Neuronal stem cell (in vitro differentiated cells): ENCODE measurements at regions not wholly inside any gene's neighbourhood (a gene's known extent, or its start where the extent isn't known, plus 50 kb on each side); places are given as distances from the start of the nearest gene placed in this dataset.

Experiments
- DNase-seq: peaks from one replicate; pipeline ENCODE4 v3.0.0-alpha.2; 2013; ENCODE audit warnings: low spot score
- H2AFZ ChIP-seq: one replicate; pipeline ENCODE4 v1.6.1; 2013; ENCODE audit warnings: mild to moderate bottlenecking, low read length, inconsistent platforms
- H2AK5ac ChIP-seq: 2 replicates; pipeline ENCODE4 v1.6.1; 2013; ENCODE audit warnings: low read depth, mild to moderate bottlenecking, inconsistent platforms, low read length, moderate library complexity, mixed read lengths
- H2BK120ac ChIP-seq: 2 replicates; pipeline ENCODE4 v1.6.1; 2013; ENCODE audit warnings: low read depth, mild to moderate bottlenecking, inconsistent platforms, low read length, moderate library complexity, mixed read lengths
- H2BK12ac ChIP-seq: one replicate; pipeline ENCODE4 v1.6.1; 2013; ENCODE audit warnings: low read length, inconsistent platforms
- H2BK15ac ChIP-seq: 2 replicates; pipeline ENCODE4 v1.6.1; 2013; ENCODE audit warnings: mild to moderate bottlenecking, low read length, inconsistent platforms, mixed read lengths
- H2BK5ac ChIP-seq: one replicate; pipeline ENCODE4 v1.6.1; 2013; ENCODE audit warnings: inconsistent platforms, mild to moderate bottlenecking, low read length, moderate library complexity
- H3K14ac ChIP-seq: one replicate; pipeline ENCODE4 v1.6.1; 2013; ENCODE audit warnings: low read length, inconsistent platforms
- H3K18ac ChIP-seq: 2 replicates; pipeline ENCODE4 v1.6.1; 2013; ENCODE audit warnings: low read length, inconsistent platforms
- H3K23ac ChIP-seq: 2 replicates; pipeline ENCODE4 v1.6.1; 2013; ENCODE audit warnings: low read depth, mild to moderate bottlenecking, mixed read lengths, low read length, inconsistent platforms; ENCODE audit not compliant: poor library complexity
- H3K27ac ChIP-seq: replicated peaks from 3 replicates; pipeline ENCODE4 v1.5.1; 2013; ENCODE audit warnings: low read length, inconsistent platforms
- H3K27me3 ChIP-seq, 3 experiments: 2 replicates each; pipeline ENCODE4 v1.6.1; 2013; ENCODE audit warnings: low read length in 3 of 3, mild to moderate bottlenecking in 2 of 3, inconsistent platforms in 1 of 3, low read depth in 1 of 3, mixed read lengths in 1 of 3, moderate library complexity in 1 of 3; ENCODE audit not compliant: control insufficient read depth in 3 of 3, insufficient read depth in 3 of 3
- H3K36me3 ChIP-seq, 2 donors: replicated peaks in 1 of 2; 2 replicates each; pipeline ENCODE4 v1.6.1; 2013; ENCODE audit warnings: low read length in 2 of 2; ENCODE audit not compliant: control insufficient read depth in 2 of 2, insufficient read depth in 2 of 2
- H3K4ac ChIP-seq: 2 replicates; pipeline ENCODE4 v1.6.1; 2013; ENCODE audit warnings: inconsistent platforms, mild to moderate bottlenecking, low read length, moderate library complexity
- H3K4me1 ChIP-seq, 2 donors: 1 replicate in 1 of 2; 2 replicates in 1 of 2; pipeline ENCODE4 v1.6.1; 2013; ENCODE audit warnings: low read length in 2 of 2, low read depth in 1 of 2; ENCODE audit not compliant: control insufficient read depth in 2 of 2, insufficient read depth in 1 of 2
- H3K4me2 ChIP-seq: one replicate; pipeline ENCODE4 v1.6.1; 2013; ENCODE audit warnings: mild to moderate bottlenecking, low read length, inconsistent platforms; ENCODE audit not compliant: insufficient read depth, poor library complexity, severe bottlenecking
- H3K4me3 ChIP-seq, 2 donors: 2 replicates each; pipeline ENCODE4 v1.5.1; 2013; ENCODE audit warnings: low read length in 2 of 2, mild to moderate bottlenecking in 2 of 2, inconsistent platforms in 1 of 2, moderate library complexity in 1 of 2
- H3K79me1 ChIP-seq: one replicate; pipeline ENCODE4 v1.6.1; 2013; ENCODE audit warnings: low read depth, mild to moderate bottlenecking, inconsistent platforms, low read length, moderate library complexity
- H3K9ac ChIP-seq: one replicate; pipeline ENCODE4 v1.6.1; 2013; ENCODE audit warnings: mild to moderate bottlenecking, low read depth, low read length, inconsistent platforms; ENCODE audit not compliant: poor library complexity
- H3K9me3 ChIP-seq, 2 donors: replicated peaks in 1 of 2; 2 replicates each; pipeline versions ENCODE3 to v1.6.1; 2013; ENCODE audit warnings: low read length in 2 of 2, mild to moderate bottlenecking in 2 of 2, inconsistent platforms in 1 of 2, low read depth in 1 of 2, mixed read lengths in 1 of 2, moderate library complexity in 1 of 2; ENCODE audit not compliant: control insufficient read depth in 2 of 2, insufficient read depth in 1 of 2
- H4K8ac ChIP-seq: one replicate; pipeline ENCODE4 v1.6.1; 2013; ENCODE audit warnings: low read depth, mild to moderate bottlenecking, inconsistent platforms, low read length, moderate library complexity
- H4K91ac ChIP-seq: one replicate; pipeline ENCODE4 v1.6.1; 2013; ENCODE audit warnings: low read length, low read depth, mild to moderate bottlenecking, inconsistent platforms; ENCODE audit not compliant: poor library complexity
- WGBS, 2 donors: extraction: QIAGEN DNeasy Blood & Tissue Kit; methylation state at CpG; one replicate each; pipeline ENCODE4 v1.1.7; 2013; ENCODE audit warnings: missing lambda C conversion rate in 2 of 2, mixed read lengths in 1 of 2; ENCODE audit not compliant: insufficient read length in 2 of 2, insufficient replicate concordance in 1 of 2; ENCODE audit errors: extremely low coverage in 2 of 2; 5-methylcytosine and 5-hydroxymethylcytosine counted together

DNA sequence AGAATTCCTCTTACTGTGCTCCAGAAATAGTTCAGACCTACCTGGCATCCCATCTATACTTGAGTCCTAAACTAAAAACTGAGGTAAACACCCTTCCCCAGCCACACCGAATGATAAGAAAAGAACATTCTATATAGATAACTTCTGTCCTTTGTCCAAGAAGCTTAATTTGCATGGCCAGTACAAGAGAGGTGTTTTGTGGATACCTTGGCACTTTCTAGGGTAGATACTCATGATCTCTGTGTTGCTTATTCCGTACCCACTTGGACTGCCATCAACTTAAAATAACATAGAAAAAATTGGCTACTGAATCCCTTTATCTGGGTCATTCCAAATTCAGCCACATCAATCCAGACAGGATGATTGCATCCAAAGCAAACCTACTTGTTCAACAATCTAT is 1050.4 kb downstream of the STIM2 start:
- Histone ChIP-seq H3K9ac (no peak overlapping the region), H3K4ac (no peak overlapping the region), H3K14ac (no peak overlapping the region), H4K91ac (no peak overlapping the region), H2AK5ac (no peak overlapping the region), H2BK120ac (no peak overlapping the region), H2BK15ac (no peak overlapping the region), H3K36me3 (no peaks in the 10 kb centered on the region), H3K18ac (no peak overlapping the region), H3K79me1 (no peaks in the 10 kb centered on the region), H3K27ac (no peak overlapping the region), H3K23ac (no peak overlapping the region), H3K4me1 (no peaks in the 10 kb centered on the region), H3K4me3 (no peak overlapping the region), H2AFZ (no peak overlapping the region), H3K4me2 (no peak overlapping the region), H2BK5ac (no peak overlapping the region), H3K9me3 (no peaks in the 10 kb centered on the region), H2BK12ac (no peak overlapping the region), H4K8ac (no peak overlapping the region), H3K27me3 (no peaks in the 10 kb centered on the region)
- whole genome bisulfite sequencing, 2 donors = no CpG with 5 or more reads among the region's 2 CpGs
- no peak for DNase-seq

- H3K79me1 ChIP-seq = no peaks in the 10 kb centered on the region
- H4K91ac ChIP-seq = no peak overlapping the region
- peaks cover 7 to 16% of the 10 kb centered on the region in 2 donors for H3K4me1 ChIP-seq
- H2AK5ac ChIP-seq = no peak overlapping the region
- no peaks in the 10 kb centered on the region for H3K27me3 ChIP-seq
- no peak overlapping the region for H2BK15ac ChIP-seq
- H2BK5ac ChIP-seq = no peak overlapping the region
- no peak overlapping the region for H3K4me2 ChIP-seq
- H2AFZ ChIP-seq = no peak overlapping the region
- no peak for DNase-seq
- no peak overlapping the region for H3K23ac ChIP-seq
- no peak overlapping the region for H2BK120ac ChIP-seq
- H3K27ac ChIP-seq = no peak overlapping the region
- no peak overlapping the region for H2BK12ac ChIP-seq
- H3K4me3 ChIP-seq = no peak overlapping the region
- H3K36me3 ChIP-seq = no peaks in the 10 kb centered on the region
- no peak overlapping the region for H3K14ac ChIP-seq
- no peak overlapping the region for H3K4ac ChIP-seq
- H4K8ac ChIP-seq = no peak overlapping the region
- no CpG with 5 or more reads among the region's 1 CpG for WGBS, 2 donors
- H3K9ac ChIP-seq = no peak overlapping the region
- no peaks in the 10 kb centered on the region for H3K9me3 ChIP-seq
- H3K18ac ChIP-seq = no peak overlapping the region
Measured at GRCh38 chr4:27913738-27914137, 1053.1 kb downstream of the STIM2 start.

- Histone ChIP-seq H3K79me1 (no peaks in the 10 kb centered on the region), H3K27ac (no peak overlapping the region), H3K23ac (no peak overlapping the region), H3K4me1 (peaks cover 7 to 16% of the 10 kb centered on the region in 2 donors), H3K14ac (no peak overlapping the region), H3K9ac (no peak overlapping the region), H2BK12ac (no peak overlapping the region), H2BK120ac (no peak overlapping the region), H3K4me2 (no peak overlapping the region), H3K9me3 (no peaks in the 10 kb centered on the region), H2AFZ (no peak overlapping the region), H4K8ac (no peak overlapping the region), H2BK15ac (no peak overlapping the region), H4K91ac (no peak overlapping the region), H3K36me3 (no peaks in the 10 kb centered on the region), H2AK5ac (no peak overlapping the region), H3K4me3 (no peak overlapping the region), H3K27me3 (no peaks in the 10 kb centered on the region), H2BK5ac (no peak overlapping the region), H3K4ac (no peak overlapping the region), H3K18ac (no peak overlapping the region)
- no peak for DNase-seq
- no CpG with 5 or more reads among the region's 2 CpGs for WGBS, 2 donors
Measured at GRCh38 chr4:27915822-27916221, 1055.2 kb downstream of the STIM2 start.

DNA sequence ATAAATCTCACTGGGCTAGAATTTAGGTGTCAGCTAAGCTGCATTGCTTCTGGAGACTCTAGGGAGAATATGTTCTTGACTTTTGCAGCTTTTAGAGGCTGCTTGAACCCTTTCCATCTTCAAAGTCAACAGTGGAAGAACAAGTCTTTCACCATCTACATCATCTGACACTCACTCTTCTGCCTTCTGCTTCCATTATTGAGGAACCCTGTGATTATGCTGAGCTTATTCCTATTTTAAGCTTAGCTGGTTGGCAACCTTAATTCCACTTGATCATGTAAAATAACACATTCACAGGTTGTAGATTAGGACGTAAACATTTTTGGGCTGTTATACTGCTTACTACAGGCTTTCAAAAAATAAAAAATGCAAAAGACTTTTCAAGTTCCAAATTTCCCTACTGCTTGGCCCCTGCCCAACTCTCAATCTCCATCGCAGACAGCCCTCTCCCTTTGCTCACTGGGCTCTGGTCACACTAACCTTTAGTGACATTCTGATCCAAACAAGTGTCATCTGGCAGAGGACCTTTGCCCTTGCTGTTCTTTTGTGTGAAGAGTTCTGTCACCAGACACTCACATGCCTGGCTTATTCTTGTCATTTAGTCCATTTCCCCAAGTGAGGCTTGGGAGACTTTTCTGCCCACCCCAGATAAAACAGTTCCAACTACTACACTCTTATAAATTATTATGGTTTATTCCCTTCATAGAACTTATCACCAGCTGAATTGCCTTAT is 1056.0 kb downstream of the STIM2 start:
- Histone ChIP-seq H3K4me1 (peaks cover 7 to 16% of the 10 kb centered on the region in 2 donors), H4K91ac (no peak overlapping the region), H3K14ac (no peak overlapping the region), H3K9me3 (no peaks in the 10 kb centered on the region), H3K4me2 (no peak overlapping the region), H3K23ac (no peak overlapping the region), H2BK15ac (no peak overlapping the region), H3K9ac (no peak overlapping the region), H3K79me1 (no peaks in the 10 kb centered on the region), H2BK5ac (no peak overlapping the region), H2BK12ac (no peak overlapping the region), H3K27ac (peak overlapping the region; percentile 71), H2AFZ (no peak overlapping the region), H2AK5ac (no peak overlapping the region), H3K4ac (no peak overlapping the region), H4K8ac (no peak overlapping the region), H3K18ac (no peak overlapping the region), H3K36me3 (no peaks in the 10 kb centered on the region), H3K27me3 (no peaks in the 10 kb centered on the region), H3K4me3 (no peak overlapping the region), H2BK120ac (no peak overlapping the region)
- no CpG with 5 or more reads among the region's 2 CpGs for WGBS, 2 donors
- peak; percentile 36 for DNase-seq
